ENCODE measurements at regions not wholly inside any gene's neighbourhood (a gene's known extent, or its start where the extent isn't known, plus 50 kb on each side); places are given as distances from the start of the nearest gene placed in this dataset.

GRCh38 chr3:26425076-26425475 is 197.5 kb upstream of the LRRC3B start:
- no peak overlapping the region for H3K27ac ChIP-seq
- H3K36me3 ChIP-seq, result no peaks in the 10 kb centered on the region
- intact Hi-C loops (cut with DNase I), result no loop called here
- no peaks in the 10 kb centered on the region for H3K27me3 ChIP-seq
- DNase-seq (ENCODE audit: extremely low spot score in 2 of 2), result no peak
- H3K4me1 ChIP-seq, result no peaks in the 10 kb centered on the region
- TF ChIP-seq POLR2AphosphoS5 (IDR thresholded peaks at IDR 0.05; ENCODE audit: insufficient read depth in 1 of 2, low read depth in 1 of 2) (no peak), POLR2A (IDR thresholded peaks at IDR 0.05) (no peak)
- TF ChIP-seq, protein P1, sequence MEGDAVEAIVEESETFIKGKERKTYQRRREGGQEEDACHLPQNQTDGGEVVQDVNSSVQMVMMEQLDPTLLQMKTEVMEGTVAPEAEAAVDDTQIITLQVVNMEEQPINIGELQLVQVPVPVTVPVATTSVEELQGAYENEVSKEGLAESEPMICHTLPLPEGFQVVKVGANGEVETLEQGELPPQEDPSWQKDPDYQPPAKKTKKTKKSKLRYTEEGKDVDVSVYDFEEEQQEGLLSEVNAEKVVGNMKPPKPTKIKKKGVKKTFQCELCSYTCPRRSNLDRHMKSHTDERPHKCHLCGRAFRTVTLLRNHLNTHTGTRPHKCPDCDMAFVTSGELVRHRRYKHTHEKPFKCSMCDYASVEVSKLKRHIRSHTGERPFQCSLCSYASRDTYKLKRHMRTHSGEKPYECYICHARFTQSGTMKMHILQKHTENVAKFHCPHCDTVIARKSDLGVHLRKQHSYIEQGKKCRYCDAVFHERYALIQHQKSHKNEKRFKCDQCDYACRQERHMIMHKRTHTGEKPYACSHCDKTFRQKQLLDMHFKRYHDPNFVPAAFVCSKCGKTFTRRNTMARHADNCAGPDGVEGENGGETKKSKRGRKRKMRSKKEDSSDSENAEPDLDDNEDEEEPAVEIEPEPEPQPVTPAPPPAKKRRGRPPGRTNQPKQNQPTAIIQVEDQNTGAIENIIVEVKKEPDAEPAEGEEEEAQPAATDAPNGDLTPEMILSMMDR (IDR thresholded peaks at IDR 0.05), result no peak
- H3K4me3 ChIP-seq, result no peak overlapping the region
- no peaks in the 10 kb centered on the region for H3K9me3 ChIP-seq

- no peaks in the 10 kb centered on the region for H3K36me3 ChIP-seq
- H3K9me3 ChIP-seq, result no peaks in the 10 kb centered on the region
- H3K4me3 ChIP-seq, result no peak overlapping the region
- TF ChIP-seq, protein P1 (IDR thresholded peaks at IDR 0.05), result no peak
- TF ChIP-seq POLR2AphosphoS5 (IDR thresholded peaks at IDR 0.05; ENCODE audit: insufficient read depth in 1 of 2, low read depth in 1 of 2), result no peak
- TF ChIP-seq POLR2A (IDR thresholded peaks at IDR 0.05), result no peak
- no peaks in the 10 kb centered on the region for H3K4me1 ChIP-seq
- no peaks in the 10 kb centered on the region for H3K27me3 ChIP-seq
- no peak for DNase-seq (ENCODE audit: extremely low spot score in 2 of 2)
- intact Hi-C loops (cut with DNase I), result no loop called here
- H3K27ac ChIP-seq, result no peak overlapping the region
These were observed 193.6 kb upstream of the LRRC3B start for GRCh38 chr3:26428992-26429391.

DNA sequence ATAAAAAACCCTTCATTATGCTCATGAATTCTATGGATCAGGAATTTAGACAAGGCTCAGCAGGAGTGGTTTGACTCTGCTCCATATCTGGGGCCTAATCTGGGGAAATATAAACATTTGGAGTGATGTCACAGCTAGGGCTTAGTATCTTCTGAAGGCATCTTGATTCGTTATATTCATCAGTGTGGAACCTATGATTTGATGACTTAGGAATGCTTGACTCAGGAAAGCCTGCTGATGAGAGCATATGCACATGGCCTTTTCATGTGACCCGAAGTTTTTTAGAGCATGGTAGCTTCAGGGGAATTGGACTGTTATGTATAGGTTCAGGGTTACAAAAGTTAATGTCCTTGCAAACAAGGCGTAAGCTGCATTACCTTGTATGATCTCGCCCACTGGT is 184.9 kb upstream of the LRRC3B start:
- Histone ChIP-seq H3K9me3 (no peaks in the 10 kb centered on the region), H3K27ac (no peak overlapping the region), H3K4me3 (no peak overlapping the region), H3K36me3 (no peaks in the 10 kb centered on the region), H3K4me1 (no peaks in the 10 kb centered on the region), H3K27me3 (no peaks in the 10 kb centered on the region)
- no peak for DNase-seq (ENCODE audit: extremely low spot score in 2 of 2)
- TF ChIP-seq, protein P1 (IDR thresholded peaks at IDR 0.05), result no peak
- TF ChIP-seq POLR2A (IDR thresholded peaks at IDR 0.05) (no peak), POLR2AphosphoS5 (IDR thresholded peaks at IDR 0.05; ENCODE audit: insufficient read depth in 1 of 2, low read depth in 1 of 2) (no peak)
- intact Hi-C loops (cut with DNase I), result no loop called here

DNA sequence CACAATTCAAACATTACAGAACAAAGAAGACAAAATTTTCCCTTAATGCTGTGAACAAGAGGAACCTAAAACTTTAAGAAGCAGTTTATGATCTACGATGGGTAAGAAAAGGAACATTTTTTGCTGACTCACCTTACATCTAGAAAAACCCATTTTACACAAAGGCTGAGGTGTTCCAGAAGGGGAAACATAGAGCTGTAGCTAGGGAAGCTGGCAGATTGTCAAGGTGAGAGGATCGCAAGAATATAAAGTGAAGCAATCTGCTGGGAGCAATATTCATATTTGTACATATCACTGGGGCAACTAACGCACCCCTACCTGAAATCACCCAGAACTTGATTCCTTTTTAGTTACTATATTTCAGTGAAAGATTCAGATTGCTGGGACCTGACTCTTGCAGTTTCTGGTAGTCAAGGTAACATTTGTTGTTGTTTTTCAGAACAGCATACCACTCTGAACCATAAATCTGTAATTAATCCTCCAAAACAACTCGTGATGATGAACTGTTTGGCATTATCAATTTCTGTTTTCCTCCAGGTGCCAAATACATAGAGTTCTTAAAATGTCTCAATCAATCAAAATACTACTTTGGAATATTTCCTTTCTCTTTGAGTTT is 184.1 kb upstream of the LRRC3B start:
- Histone ChIP-seq H3K27me3 (no peaks in the 10 kb centered on the region), H3K4me1 (no peaks in the 10 kb centered on the region), H3K27ac (no peak overlapping the region), H3K36me3 (no peaks in the 10 kb centered on the region), H3K4me3 (no peak overlapping the region), H3K9me3 (no peaks in the 10 kb centered on the region)
- TF ChIP-seq POLR2AphosphoS5 (IDR thresholded peaks at IDR 0.05; ENCODE audit: insufficient read depth in 1 of 2, low read depth in 1 of 2) (no peak), POLR2A (IDR thresholded peaks at IDR 0.05) (no peak)
- TF ChIP-seq, protein P1 (IDR thresholded peaks at IDR 0.05), result no peak
- intact Hi-C loops (cut with DNase I), result no loop called here
- DNase-seq (ENCODE audit: extremely low spot score in 2 of 2), result no peak

DNA sequence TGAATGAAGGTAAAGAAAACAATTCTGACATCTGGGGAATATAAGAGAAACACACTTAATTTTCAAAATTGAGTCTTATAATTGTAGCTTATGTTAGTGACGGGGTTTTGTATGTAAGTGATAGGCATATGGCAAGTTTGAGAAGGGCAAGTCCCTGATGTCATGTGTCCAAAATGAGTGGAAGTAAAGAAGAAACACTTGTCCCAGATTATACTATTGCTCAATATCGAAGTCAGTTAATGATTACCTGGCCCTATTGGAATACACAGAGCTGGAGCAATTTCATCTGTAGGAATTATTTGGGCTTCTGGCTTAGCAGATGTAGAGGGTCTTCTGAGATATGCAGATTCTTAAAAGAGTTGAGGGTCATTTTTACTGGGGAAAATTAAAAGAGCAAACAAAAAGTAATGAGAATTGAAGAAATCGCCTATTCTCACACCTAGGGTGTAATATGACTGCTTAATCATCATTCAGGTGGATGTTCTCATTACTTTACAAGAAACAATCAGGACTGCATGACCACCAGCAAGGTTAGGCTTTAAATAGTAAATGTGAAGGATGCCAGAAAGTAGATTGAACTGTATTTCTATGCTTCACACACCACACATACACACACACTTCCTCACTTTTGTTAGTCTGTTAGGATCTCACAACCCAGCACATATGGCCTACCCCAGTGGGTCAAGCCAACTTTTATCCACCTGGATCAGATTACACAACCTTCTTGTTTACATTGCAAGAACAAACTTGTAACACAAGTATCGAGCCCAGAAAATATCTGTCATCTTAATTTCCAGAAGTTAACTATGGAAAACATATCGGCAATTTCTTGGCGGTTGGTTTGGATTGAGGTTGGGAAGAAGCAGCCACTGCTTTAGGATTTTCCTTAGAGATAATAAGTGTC is 183.3 kb upstream of the LRRC3B start:
- no peak for DNase-seq (ENCODE audit: extremely low spot score in 2 of 2)
- intact Hi-C loops (cut with DNase I), result no loop called here
- TF ChIP-seq POLR2AphosphoS5 (IDR thresholded peaks at IDR 0.05; ENCODE audit: insufficient read depth in 1 of 2, low read depth in 1 of 2), result no peak
- TF ChIP-seq, protein P1 (IDR thresholded peaks at IDR 0.05), result no peak
- Histone ChIP-seq H3K27me3 (no peaks in the 10 kb centered on the region), H3K9me3 (no peaks in the 10 kb centered on the region), H3K4me1 (no peaks in the 10 kb centered on the region), H3K36me3 (no peaks in the 10 kb centered on the region), H3K4me3 (no peak overlapping the region), H3K27ac (no peak overlapping the region)

Data from vagina (tissue), 2 donors.